ENCODE measurements at regions not wholly inside any gene's neighbourhood (a gene's known extent, or its start where the extent isn't known, plus 50 kb on each side); places are given as distances from the start of the nearest gene placed in this dataset.

GRCh38 chr7:122212754-122213153 is 68.7 kb upstream of the AASS start:
- Histone ChIP-seq H3K9me3 (replicated peaks) (no peaks in the 10 kb centered on the region), H3K36me3 (no peaks in the 10 kb centered on the region)

GRCh38 chr7:122211362-122211761 is 67.3 kb upstream of the AASS start:
- H3K27me3 ChIP-seq (ENCODE audit: low read depth): no peaks in the 10 kb centered on the region
- H3K9me3 ChIP-seq (replicated peaks): peaks cover 13% of the 10 kb centered on the region
- no peak for DNase-seq
- no peak overlapping the region for H3K27ac ChIP-seq (replicated peaks)
- H3K36me3 ChIP-seq: peaks cover 7% of the 10 kb centered on the region
- no peak for TF ChIP-seq CTCF (IDR thresholded peaks at IDR 0.05; ENCODE audit: borderline replicate concordance)
- no peak overlapping the region for H3K4me3 ChIP-seq
- intact Hi-C loops (cut with micrococcal nuclease): loop anchor here (10.0 kb wide), 1 partner anchor 313 kb away; no protein-coding TSS in a partner anchor
- H3K4me1 ChIP-seq: no peaks in the 10 kb centered on the region

More at GRCh38 chr7:122212754-122213153, 68.7 kb upstream of the AASS start:
- Histone ChIP-seq H3K27ac (replicated peaks) (no peak overlapping the region), H3K4me1 (no peaks in the 10 kb centered on the region), H3K4me3 (no peak overlapping the region), H3K27me3 (ENCODE audit: low read depth) (no peaks in the 10 kb centered on the region)
- no peak for TF ChIP-seq CTCF (IDR thresholded peaks at IDR 0.05; ENCODE audit: borderline replicate concordance)
- intact Hi-C loops (cut with micrococcal nuclease): loop anchor here (10.0 kb wide), 1 partner anchor 312 kb away; no protein-coding TSS in a partner anchor
- no peak for DNase-seq

GRCh38 chr7:122206985-122207384 is 62.9 kb upstream of the AASS start:
- no peak overlapping the region for H3K4me3 ChIP-seq
- DNase-seq: no peak
- intact Hi-C loops (cut with micrococcal nuclease): no loop called here
- peaks cover 7% of the 10 kb centered on the region for H3K36me3 ChIP-seq
- H3K27me3 ChIP-seq (ENCODE audit: low read depth): no peaks in the 10 kb centered on the region
- peaks cover 18% of the 10 kb centered on the region for H3K9me3 ChIP-seq (replicated peaks)
- no peaks in the 10 kb centered on the region for H3K4me1 ChIP-seq
- H3K27ac ChIP-seq (replicated peaks): no peak overlapping the region
- TF ChIP-seq CTCF (IDR thresholded peaks at IDR 0.05; ENCODE audit: borderline replicate concordance): no peak

GRCh38 chr7:122203814-122204213 is 59.8 kb upstream of the AASS start:
- no peak for DNase-seq
- TF ChIP-seq CTCF (IDR thresholded peaks at IDR 0.05; ENCODE audit: borderline replicate concordance): no peak
- H3K27ac ChIP-seq (replicated peaks): no peak overlapping the region
- H3K27me3 ChIP-seq (ENCODE audit: low read depth): no peaks in the 10 kb centered on the region
- H3K9me3 ChIP-seq (replicated peaks): peaks cover 18% of the 10 kb centered on the region
- H3K36me3 ChIP-seq: peaks cover 7% of the 10 kb centered on the region
- H3K4me1 ChIP-seq: no peaks in the 10 kb centered on the region
- intact Hi-C loops (cut with micrococcal nuclease): no loop called here
- H3K4me3 ChIP-seq: no peak overlapping the region

GRCh38 chr7:122200888-122201287 is 56.8 kb upstream of the AASS start:
- H3K4me1 ChIP-seq: no peaks in the 10 kb centered on the region
- H3K36me3 ChIP-seq: no peaks in the 10 kb centered on the region
- no peak overlapping the region for H3K27ac ChIP-seq (replicated peaks)
- H3K27me3 ChIP-seq (ENCODE audit: low read depth): no peaks in the 10 kb centered on the region
- intact Hi-C loops (cut with micrococcal nuclease): no loop called here
- no peak overlapping the region for H3K4me3 ChIP-seq
- peaks cover under 1% of the 10 kb centered on the region for H3K9me3 ChIP-seq (replicated peaks)
- no peak for DNase-seq
- TF ChIP-seq CTCF (IDR thresholded peaks at IDR 0.05; ENCODE audit: borderline replicate concordance): no peak

- TF ChIP-seq CTCF (IDR thresholded peaks at IDR 0.05; ENCODE audit: borderline replicate concordance): no peak
- intact Hi-C loops (cut with micrococcal nuclease): no loop called here
These were observed 55.1 kb upstream of the AASS start for GRCh38 chr7:122199171-122199570.

More at GRCh38 chr7:122199171-122199570, 55.1 kb upstream of the AASS start:
- Histone ChIP-seq H3K4me1 (no peaks in the 10 kb centered on the region), H3K9me3 (replicated peaks) (no peaks in the 10 kb centered on the region), H3K27me3 (ENCODE audit: low read depth) (no peaks in the 10 kb centered on the region), H3K27ac (replicated peaks) (no peak overlapping the region), H3K4me3 (no peak overlapping the region), H3K36me3 (no peaks in the 10 kb centered on the region)
- no peak for DNase-seq
